Mammary epithelial cell (primary cell): ENCODE measurements at regions not wholly inside any gene's neighbourhood (a gene's known extent, or its start where the extent isn't known, plus 50 kb on each side); places are given as distances from the start of the nearest gene placed in this dataset.

Experiments used
- EZH2 ChIP-seq: IDR thresholded peaks from 2 replicates; pipeline ENCODE4 v1.6.1; 2012; ENCODE audit warnings: low read length, inconsistent platforms, borderline replicate concordance
- TF ChIP-seq, protein P1 (sequence below), 2 donors: IDR thresholded peaks in 1 of 2; conservative IDR thresholded peaks in 1 of 2; 2 replicates each; pipeline ENCODE4 v1.5.1; 2011 to 2012; ENCODE audit warnings: inconsistent platforms in 2 of 2, low read length in 2 of 2, mild to moderate bottlenecking in 2 of 2, control low read depth in 1 of 2, low read depth in 1 of 2; ENCODE audit not compliant: insufficient read depth in 1 of 2; ENCODE audit errors: extremely low read depth in 1 of 2

DNA sequence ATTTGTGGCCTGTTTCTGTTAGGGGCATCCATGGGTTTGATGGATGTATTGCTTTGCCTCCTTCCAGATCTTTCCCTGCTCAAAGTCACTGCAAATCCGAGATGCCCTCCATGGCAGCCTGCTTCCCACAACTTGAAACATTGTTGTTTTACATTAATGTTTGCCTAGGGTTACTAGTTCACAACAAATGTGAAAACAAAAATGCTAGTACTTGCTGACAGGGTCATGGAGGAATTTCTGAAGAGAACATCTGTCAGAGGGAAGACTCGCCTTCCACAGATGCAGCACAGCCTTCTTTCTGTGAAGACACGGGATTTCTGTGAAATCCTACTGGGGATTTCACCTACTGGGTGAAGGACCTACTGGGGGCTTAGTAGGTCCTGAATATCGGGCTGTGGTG, 260.0 kb upstream of the FN1 start:
- TF ChIP-seq, protein P1, sequence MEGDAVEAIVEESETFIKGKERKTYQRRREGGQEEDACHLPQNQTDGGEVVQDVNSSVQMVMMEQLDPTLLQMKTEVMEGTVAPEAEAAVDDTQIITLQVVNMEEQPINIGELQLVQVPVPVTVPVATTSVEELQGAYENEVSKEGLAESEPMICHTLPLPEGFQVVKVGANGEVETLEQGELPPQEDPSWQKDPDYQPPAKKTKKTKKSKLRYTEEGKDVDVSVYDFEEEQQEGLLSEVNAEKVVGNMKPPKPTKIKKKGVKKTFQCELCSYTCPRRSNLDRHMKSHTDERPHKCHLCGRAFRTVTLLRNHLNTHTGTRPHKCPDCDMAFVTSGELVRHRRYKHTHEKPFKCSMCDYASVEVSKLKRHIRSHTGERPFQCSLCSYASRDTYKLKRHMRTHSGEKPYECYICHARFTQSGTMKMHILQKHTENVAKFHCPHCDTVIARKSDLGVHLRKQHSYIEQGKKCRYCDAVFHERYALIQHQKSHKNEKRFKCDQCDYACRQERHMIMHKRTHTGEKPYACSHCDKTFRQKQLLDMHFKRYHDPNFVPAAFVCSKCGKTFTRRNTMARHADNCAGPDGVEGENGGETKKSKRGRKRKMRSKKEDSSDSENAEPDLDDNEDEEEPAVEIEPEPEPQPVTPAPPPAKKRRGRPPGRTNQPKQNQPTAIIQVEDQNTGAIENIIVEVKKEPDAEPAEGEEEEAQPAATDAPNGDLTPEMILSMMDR (conservative IDR thresholded peaks at IDR 0.05 in 1 of 2, IDR thresholded peaks at IDR 0.05 in 1 of 2; ENCODE audit: extremely low read depth in 1 of 2, insufficient read depth in 1 of 2, low read depth in 1 of 2, low read length in 2 of 2), result no peak
- no peak for TF ChIP-seq EZH2
